IPS-NIHi11 (cell line): ENCODE measurements at regions not wholly inside any gene's neighbourhood (a gene's known extent, or its start where the extent isn't known, plus 50 kb on each side); places are given as distances from the start of the nearest gene placed in this dataset.
"Not testable (repeated sequence)": the region's sequence is repeated elsewhere in the genome, so short reads cannot be mapped to it uniquely, and the experiment has no call there.

Source experiments
- DNase-seq: peaks from one replicate; pipeline ENCODE4 v3.0.0; 2012; ENCODE audit warnings: mixed read lengths, low spot score

DNA sequence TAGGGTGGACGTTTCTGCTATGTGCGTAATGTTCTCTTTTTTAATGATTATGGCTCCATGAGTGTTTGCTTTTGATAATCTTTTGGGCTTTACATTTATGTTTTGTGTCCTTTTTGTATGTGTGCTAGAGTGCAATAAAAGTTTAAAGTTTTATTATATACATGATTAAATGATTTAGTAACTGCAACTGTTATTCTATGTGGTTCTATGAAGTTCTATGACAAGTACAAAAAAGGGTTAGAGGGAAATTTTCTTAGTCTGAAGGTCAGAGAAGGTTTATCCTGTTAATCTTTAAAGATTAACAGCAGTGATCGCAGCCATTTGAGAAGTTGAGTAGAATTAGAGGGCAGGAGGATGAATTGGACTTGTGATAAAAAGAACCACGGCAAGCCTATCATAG, 386.4 kb upstream of the CHRM3 start:
- no peak for DNase-seq

- no peak for DNase-seq
Observed at GRCh38 chr1:238998577-238998976, 387.8 kb upstream of the CHRM3 start.

GRCh38 chr1:238991765-238992495, 394.4 kb upstream of the CHRM3 start:
- no peak for DNase-seq

DNA sequence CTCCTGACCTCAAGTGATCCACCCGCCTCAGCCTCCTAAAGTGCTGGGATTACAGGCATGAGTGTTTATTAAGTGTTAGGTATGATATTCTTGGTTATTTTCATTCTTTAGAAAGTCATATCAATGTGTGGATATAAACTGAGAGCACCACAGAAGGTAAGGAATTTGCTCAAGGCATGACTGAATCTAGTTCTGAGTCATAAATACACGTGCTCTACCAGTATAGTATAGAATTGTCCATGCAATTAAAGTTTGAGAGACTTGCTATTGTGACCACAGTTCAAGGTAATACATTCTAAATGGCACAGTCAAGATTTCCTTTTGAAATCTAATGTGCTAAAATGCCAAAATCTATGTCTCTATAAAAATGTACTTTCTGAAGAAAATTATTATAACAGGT, 401.1 kb upstream of the CHRM3 start:
- DNase-seq, result no peak

GRCh38 chr1:238982736-238983135, 403.6 kb upstream of the CHRM3 start:
- DNase-seq, result no peak

DNA sequence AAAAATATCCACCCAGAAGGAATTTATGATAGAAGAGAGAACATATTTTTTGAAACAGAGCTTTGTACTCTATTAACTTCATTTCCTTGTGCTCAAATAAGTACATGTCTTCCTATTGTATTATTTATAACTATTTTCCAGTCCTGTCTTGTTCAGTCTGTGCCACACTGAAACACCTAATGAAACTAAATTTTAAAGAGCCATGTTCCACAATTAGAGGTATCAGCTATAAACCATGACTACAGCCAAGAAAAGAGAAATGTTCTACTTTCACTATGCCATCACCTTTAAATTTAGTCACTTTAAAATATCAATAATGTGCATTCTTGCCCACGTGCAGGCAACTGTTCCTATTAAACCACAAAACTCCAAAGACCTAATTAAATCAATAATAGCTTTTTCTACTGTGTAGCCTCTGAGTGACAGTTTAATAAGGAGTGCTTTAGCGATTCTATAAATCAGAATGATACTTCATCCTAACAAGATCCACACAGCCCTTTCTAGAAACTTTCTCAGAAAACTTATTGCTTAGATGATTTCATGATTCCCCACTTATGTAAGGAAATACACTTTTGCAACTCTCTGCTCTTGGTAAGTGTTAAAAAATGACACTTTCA, 404.9 kb upstream of the CHRM3 start:
- no peak for DNase-seq

- no peak for DNase-seq
Observed at GRCh38 chr1:238980053-238980452, 406.3 kb upstream of the CHRM3 start.

- no peak for DNase-seq
Observed at GRCh38 chr1:238964631-238965030, 421.7 kb upstream of the CHRM3 start.

DNA sequence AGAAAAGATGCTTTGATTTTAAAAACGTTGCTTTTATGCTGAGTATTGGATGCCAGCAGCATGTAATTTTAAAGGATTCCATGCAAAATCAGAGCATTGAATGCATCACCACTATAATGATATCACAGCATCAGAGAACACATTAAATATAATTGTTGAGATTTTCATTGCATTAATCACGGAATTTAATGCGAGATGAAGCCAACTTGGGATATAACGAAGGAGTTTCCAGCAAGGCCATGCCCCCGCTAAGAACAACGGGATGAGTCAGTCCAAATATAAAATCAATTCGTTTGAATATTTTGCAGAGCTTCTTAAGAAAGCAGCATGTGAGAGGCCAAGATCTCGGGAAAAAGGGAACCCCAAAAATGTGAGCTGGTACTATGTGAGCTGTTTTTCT, 423.4 kb upstream of the CHRM3 start:
- DNase-seq, result no peak

GRCh38 chr1:238961790-238962189, 424.6 kb upstream of the CHRM3 start:
- DNase-seq, result no peak

DNA sequence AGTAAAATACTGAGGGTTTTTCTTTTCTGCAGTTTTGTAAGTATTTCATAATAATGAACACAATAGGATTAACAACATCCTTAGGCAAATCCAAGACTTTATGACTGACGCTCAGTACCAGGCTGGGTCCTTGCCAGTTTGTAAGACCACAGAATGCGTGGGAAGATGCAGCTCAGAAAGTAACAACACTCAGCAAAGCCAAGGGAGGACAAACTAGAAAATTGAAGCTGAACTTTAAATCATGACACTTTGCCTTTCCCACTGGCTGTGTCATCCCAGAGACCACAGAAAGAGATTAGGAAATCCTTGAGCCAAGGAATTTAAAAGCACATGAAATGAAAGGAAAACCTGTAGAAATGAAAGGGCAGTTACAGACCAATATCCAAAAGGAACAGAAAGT, 426.3 kb upstream of the CHRM3 start:
- DNase-seq, result no peak

DNA sequence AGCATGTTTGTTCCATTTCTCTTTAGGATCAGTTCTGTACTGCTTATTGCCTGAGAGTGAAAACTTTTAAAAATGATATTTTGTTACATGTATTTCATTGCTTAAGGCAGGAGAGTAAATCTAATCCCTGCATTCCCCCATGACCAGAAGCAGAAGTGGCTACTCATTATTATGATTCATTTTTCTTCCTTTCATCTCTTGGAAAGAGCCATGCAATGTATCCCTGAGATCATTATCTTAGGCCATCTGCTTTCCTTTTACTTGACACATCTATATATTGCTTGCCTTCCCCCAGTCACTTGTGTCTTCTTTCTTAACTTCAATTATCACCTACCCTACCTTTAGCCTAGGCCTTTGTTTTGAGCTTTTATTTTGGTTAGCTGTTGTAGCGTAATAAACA, 430.4 kb upstream of the CHRM3 start:
- no peak for DNase-seq

- no peak for DNase-seq
Observed at GRCh38 chr1:238954865-238955264, 431.5 kb upstream of the CHRM3 start.

- DNase-seq, result no peak
Observed at GRCh38 chr1:238953448-238954010, 432.8 kb upstream of the CHRM3 start.

GRCh38 chr1:238951809-238952208, 434.6 kb upstream of the CHRM3 start:
- peak; percentile 33 for DNase-seq

- no peak for DNase-seq
Observed at GRCh38 chr1:238950784-238951183, 435.6 kb upstream of the CHRM3 start.

GRCh38 chr1:238950017-238950416, 436.4 kb upstream of the CHRM3 start:
- DNase-seq, result no peak

GRCh38 chr1:238944028-238944427, 442.3 kb upstream of the CHRM3 start:
- DNase-seq, result no peak

- no peak for DNase-seq
Observed at GRCh38 chr1:238927899-238928298, 458.5 kb upstream of the CHRM3 start.

DNA sequence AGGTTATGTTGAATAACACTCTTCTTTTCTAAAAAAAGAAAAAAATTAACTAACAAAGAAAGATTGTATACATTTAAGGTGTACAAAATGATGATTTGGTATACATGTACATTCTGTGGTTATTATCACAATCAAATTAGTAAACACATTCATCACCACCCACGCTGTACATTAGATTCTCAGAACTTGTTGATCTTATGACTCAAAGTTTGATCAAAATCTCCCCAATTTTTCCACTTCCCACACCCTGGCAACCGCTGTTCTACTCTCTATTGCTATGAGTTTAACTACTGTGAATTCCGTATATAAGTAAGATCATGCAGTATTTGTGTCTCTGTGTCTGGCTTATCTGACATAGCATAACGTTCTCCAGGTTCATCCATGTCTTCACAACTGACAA, 469.5 kb upstream of the CHRM3 start:
- DNase-seq, result no peak

- no peak for DNase-seq
Observed at GRCh38 chr1:238914346-238914745, 472.0 kb upstream of the CHRM3 start.

DNA sequence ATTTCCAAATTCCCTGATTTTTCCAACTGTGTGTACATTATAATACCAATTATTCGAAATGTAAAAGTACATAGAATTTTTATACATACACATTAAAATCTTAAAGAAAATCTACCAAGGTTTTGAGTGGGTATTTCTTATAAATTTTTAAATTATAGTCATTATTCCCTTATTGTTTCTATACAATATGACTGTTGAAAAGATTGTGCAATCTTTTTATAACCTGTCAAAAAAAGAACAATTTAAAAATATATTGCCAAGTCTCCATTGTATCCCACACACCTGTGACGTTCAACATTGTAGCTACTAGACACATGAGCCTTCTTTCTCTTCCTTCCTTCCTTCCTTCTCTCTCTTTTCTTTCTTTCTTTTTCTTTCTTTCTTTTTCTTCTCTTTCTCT, 473.2 kb upstream of the CHRM3 start:
- no peak for DNase-seq

DNA sequence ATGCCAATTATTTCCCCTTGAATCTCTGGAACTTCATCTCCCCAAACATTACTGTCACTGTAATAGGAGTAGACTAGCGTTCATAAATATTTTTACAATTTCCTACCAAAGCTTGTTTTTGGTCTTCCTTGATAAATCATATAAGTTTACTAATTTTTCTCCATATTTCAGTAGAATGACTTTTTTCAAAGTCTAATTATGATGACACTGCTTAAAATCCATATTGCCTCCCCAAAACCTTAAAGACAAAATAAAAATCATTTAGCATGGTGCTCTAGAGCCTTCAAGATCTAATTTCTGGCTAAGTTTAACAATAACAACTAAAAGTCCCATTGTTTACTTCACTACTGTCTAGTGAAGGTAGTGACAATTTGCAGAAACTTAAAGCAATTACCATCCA, 474.2 kb upstream of the CHRM3 start:
- DNase-seq, result no peak

DNA sequence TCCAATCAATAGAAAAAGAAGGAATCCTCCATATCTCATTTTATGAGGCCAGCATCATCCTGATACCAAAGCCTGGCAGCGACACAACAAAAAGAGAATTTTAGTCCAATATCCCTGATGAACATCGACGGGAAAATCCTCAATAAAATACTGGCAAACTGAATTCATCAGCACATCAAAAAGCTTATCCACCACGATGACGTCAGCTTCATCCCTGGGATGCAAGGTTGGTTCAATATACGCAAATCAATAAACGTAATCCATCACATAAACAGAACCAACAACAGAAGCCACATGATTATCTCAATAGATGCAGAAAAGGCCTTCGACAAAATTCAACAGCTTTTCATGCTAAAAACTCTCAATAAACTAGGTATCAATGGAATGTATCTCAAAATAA, 483.6 kb upstream of the CHRM3 start:
- DNase-seq, result not testable (repeated sequence)
